GM08714 (cell line): ENCODE measurements at regions not wholly inside any gene's neighbourhood (a gene's known extent, or its start where the extent isn't known, plus 50 kb on each side); places are given as distances from the start of the nearest gene placed in this dataset.
"Not testable (repeated sequence)": the region's sequence is repeated elsewhere in the genome, so short reads cannot be mapped to it uniquely, and the experiment has no call there.

ENCODE experiments used
- H3K4me3 ChIP-seq: fragments of 200-500 bp; sonication (Bioruptor generic); 2 replicates; pipeline ENCODE4 v1.5.1; 2014; ENCODE audit warnings: mild to moderate bottlenecking, low read length, inconsistent platforms
- ZNF274 ChIP-seq: IDR thresholded peaks from 2 replicates; pipeline ENCODE4 v1.6.1; 2012; ENCODE audit warnings: mild to moderate bottlenecking, low read depth, low read length

GRCh38 chr12:25394025-25394424 lies 143.3 kb upstream of the KRAS start:
- no peak for TF ChIP-seq ZNF274
- no peak overlapping the region for H3K4me3 ChIP-seq

GRCh38 chr12:25391346-25391745 lies 140.6 kb upstream of the KRAS start:
- not testable (repeated sequence) for H3K4me3 ChIP-seq

GRCh38 chr12:25388183-25388582 lies 137.5 kb upstream of the KRAS start:
- no peak overlapping the region for H3K4me3 ChIP-seq
- no peak for TF ChIP-seq ZNF274

- no peak overlapping the region for H3K4me3 ChIP-seq
- no peak for TF ChIP-seq ZNF274
These were observed 137.0 kb upstream of the KRAS start for GRCh38 chr12:25387732-25388050.

- no peak for TF ChIP-seq ZNF274
These were observed 136.4 kb upstream of the KRAS start for GRCh38 chr12:25386831-25387731.

GRCh38 chr12:25384893-25385248 lies 134.1 kb upstream of the KRAS start:
- no peak for TF ChIP-seq ZNF274
- peak overlapping the region; percentile 68; the same call in 1 of the 2 replicates for H3K4me3 ChIP-seq

More at GRCh38 chr12:25386831-25387731, 136.4 kb upstream of the KRAS start:
- peak overlapping the region; percentile 68 for H3K4me3 ChIP-seq

- H3K4me3 ChIP-seq = peak overlapping the region; percentile 68; the same call in 1 of the 2 replicates
- no peak for TF ChIP-seq ZNF274
These were observed 133.5 kb upstream of the KRAS start for GRCh38 chr12:25384038-25384892.

- TF ChIP-seq ZNF274 = no peak
- H3K4me3 ChIP-seq = no peak overlapping the region
These were observed 131.8 kb upstream of the KRAS start for GRCh38 chr12:25382311-25383106.

GRCh38 chr12:25377469-25378177 lies 126.9 kb upstream of the KRAS start:
- H3K4me3 ChIP-seq = no peak overlapping the region
- no peak for TF ChIP-seq ZNF274

GRCh38 chr12:25376985-25377384 lies 126.3 kb upstream of the KRAS start:
- TF ChIP-seq ZNF274 = no peak

GRCh38 chr12:25376407-25376806 lies 125.7 kb upstream of the KRAS start:
- H3K4me3 ChIP-seq = no peak overlapping the region
- TF ChIP-seq ZNF274 = no peak

More at GRCh38 chr12:25376985-25377384, 126.3 kb upstream of the KRAS start:
- H3K4me3 ChIP-seq = no peak overlapping the region

GRCh38 chr12:25372969-25373817 lies 122.5 kb upstream of the KRAS start:
- TF ChIP-seq ZNF274 = no peak
- no peak overlapping the region for H3K4me3 ChIP-seq

- no peak overlapping the region for H3K4me3 ChIP-seq
- TF ChIP-seq ZNF274 = no peak
These were observed 121.3 kb upstream of the KRAS start for GRCh38 chr12:25372002-25372401.
